AG08396 (cell line): ENCODE measurements at regions not wholly inside any gene's neighbourhood (a gene's known extent, or its start where the extent isn't known, plus 50 kb on each side); places are given as distances from the start of the nearest gene placed in this dataset.

Experiments
- DNase-seq: peaks from one replicate; pipeline ENCODE4 v3.0.0; 2012; ENCODE audit warnings: low spot score, mixed read lengths

DNA sequence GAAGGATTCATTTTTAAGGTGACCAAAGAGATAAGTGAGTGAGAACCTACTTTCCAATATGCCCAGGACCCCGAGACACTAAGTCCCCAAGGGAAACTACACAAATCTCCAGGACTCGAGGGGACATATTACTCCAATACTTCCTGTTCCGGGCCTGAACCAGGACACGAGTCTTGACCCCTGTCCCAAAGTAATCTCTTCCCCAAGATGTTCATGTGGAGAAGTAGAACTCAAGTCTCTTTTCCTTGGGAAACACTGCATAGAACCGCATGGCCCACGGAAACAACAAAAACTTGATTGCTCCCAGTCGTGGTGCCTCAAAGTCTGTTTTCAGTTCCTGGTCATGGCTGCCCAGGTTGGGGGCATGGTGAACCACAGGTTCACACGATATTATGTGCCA is 87.2 kb upstream of the ZEB2 start:
- no peak for DNase-seq

DNA sequence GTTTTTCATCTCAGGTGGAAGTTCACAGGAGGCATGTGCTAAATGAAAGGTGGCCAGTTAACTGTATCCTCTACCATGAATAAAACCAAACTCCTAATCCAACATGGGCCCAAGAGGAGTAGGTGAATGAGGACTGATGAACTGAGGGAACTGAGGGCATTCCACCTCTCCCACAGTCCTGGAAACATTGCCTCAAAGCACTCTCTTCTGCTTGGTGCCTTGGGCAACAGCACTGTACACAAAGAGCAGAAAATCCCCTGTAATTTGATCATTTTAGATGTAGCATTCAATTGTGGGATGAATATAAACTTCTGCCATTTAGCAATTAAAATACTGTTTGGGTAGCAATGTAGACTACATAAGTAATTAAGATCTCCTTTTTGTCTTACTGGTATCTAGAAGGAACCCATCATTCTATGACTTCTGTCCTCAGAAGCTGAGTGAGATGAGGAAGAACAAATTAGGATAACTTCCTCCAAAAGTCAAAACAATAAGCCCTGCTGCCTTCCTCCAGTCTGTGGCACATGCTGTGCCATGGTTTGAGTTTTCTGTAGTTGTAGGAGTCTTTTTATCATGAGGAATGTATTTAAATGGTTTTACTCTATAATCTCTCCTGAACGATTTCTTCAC is 86.7 kb upstream of the ZEB2 start:
- DNase-seq: no peak

DNA sequence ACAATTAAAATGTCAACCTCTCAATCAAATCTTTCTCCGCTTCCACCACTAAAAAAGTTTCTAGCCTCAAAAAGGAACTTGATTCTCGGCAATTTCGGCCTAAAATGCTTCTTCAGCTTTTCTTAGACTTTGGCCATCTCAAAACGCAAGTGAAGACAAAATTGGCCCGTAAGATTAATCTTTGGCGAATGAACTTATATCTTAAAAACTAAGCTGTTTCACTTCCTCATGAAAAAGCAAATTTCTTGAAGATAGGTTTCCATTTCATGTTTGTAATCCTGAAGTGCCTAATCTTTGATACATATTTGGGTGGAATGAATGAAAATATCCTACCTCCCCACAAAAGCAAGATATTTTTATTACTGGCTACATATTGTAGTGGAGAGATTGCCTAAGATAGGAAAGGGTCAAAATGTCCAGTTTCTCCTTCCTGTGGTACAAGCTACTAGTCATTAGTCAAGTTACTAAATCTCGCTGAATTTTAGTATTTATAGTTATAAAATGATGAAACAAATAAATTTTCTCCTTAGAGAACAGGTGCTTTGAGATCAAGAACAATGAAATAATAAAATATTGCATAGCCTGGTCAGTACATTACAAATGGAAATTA is 85.4 kb upstream of the ZEB2 start:
- DNase-seq: no peak

DNA sequence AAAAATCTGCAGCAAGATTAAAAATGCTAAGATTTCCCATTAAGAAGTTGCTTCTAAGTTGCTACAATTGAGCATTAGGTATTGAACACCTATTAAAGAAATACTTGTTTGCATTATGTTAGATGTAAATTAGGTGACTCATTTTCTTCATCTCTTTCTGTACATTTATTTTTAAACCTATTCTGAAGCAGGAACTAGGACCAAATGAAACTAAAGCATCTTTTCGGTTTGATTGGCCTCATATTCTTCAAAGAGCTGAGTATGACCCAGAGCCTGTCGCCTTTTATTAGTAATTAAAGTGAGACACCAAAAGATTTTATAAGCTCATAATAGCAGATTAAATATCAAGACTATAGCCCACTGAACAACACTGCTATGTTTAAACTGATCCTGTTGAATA is 83.4 kb upstream of the ZEB2 start:
- DNase-seq: no peak

DNA sequence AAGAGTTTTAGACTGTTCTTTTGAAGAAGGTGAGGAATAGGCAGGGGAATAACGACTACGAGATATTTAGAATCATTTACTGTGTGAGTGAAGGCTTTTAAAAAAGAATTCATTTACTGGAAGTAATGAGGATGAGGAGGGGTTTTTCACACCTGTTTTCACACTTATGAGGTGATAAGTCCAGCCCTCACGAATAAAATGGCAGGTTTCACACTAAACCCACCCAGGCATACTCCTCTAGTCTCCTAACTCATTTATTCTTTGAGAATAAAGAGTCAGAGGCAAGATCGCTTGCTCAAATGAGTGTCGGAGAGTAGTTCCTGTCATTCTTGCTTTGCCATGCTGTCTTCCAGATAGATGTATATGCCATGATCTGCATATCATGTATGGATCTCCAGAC is 79.0 kb upstream of the ZEB2 start:
- DNase-seq: no peak

DNA sequence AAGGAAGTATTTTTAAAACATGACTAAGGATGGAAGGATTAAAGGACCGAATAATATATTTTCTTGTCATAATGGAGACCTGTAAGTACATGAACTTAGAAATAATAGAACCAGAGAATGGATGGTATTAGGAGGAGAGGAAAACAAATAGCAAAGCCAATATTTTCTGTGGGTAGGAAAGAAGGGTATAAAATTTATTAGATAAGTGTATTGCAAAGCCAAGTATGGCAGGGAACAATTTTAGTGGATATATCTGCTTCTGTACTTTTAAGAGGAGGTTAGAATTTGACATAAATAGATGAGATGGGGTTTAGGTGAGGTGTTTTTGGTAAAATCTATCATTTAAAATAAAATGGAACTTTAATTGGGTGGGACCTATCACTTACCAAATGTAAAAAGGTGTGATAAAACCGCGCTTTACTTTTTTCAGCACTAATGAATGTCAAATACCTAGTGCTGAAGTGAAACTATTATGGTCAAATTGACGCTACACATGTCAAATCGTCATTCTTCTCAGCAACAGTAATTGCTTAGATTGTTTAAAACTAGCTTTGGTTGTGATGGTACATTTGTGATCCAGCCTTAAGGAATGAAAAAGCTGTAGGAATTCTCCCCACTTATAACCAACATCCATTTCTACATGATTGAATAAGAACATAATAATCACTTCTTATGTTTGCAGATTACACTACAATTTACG is 78.1 kb upstream of the ZEB2 start:
- no peak for DNase-seq

DNA sequence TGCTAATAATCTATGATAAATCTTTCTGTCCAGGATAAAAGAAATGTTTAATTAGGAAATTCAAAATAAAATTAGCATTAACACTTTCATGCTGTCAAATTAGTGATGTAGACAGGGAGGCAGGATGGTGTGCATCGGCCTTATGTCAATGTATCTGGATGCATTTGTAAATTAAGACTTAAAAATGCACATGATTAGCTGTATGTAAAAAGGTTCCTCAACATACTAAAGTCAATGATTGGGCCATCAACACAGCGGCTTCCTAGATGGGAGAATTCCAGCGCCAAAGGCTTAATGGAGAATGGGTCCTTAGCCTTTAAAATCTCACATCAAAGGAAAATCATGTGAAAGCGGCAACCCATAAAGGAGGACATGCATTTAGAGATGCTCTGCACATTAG is 77.5 kb upstream of the ZEB2 start:
- DNase-seq: no peak

DNA sequence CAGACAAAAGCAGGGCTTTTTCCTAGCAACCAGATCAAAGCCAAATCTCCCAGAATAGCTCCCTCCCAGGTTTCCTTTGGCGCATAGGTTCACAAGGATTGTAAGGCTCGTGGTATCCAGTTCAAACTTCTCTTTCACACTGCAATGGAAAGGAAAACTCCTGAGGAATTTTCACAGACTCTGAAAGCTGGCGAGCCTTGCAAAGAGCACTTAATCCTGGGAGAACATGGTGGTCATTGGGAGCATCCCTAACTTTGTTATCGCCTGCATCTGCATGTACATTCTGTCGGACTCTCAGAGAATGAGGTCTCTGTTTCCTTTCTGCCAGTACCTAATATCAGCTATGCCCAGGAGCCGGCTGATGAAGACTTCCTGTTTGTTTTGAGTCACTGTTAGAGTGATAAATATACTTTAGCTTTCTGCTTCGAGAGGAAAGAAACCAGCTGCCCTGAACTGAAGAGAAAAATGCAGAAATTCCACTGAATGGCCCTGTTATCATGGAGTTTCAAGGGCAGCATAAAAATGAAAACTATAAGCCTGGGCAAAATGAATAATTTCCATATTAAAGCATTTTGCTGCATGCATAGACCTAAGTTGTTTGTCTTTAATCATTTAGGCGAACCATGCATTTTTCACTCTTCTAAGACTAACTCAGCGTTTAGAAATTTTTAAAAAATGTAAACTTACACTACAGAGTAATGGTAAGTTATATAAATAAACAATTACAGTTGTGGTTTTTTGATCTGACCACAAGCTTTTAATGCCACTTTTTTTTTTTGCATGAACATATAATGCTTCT is 76.4 kb upstream of the ZEB2 start:
- peak; percentile 23 for DNase-seq

DNA sequence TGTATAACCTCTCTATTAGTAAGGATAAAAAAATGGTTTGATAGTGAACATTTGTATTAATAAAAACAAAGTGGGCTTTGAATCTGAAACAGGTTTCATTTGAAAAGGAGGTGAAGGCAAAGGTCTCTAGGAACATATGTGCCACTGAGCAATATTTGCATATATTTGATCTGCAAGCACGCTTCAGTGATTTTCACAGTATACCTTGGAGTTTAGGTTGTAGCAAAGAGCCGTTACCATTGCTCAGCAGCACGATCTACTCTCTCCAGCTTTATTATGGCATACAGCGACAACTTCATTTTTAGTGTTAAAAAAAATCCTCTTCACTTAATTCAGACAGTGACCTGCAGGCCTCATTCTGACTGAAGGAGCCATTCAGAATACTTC is 75.8 kb upstream of the ZEB2 start:
- no peak for DNase-seq

DNA sequence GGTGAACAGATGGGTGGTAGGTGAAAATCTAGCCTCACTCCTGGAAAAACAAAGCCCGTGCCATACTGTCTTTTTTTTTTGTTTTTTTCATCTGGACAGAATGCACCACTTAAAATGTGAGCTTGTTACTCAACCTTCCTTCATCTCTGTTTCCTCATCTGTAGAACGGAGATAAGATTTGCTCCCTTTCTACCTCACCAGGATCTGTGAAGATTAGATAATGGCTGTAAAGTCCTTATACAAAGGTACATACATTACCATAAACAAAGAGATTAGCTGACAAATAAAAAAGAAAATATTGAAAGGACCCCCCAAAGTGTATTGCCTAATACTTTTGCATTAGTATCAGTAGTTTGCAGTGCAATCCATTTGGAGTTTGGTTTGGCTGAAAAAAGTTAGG is 75.4 kb upstream of the ZEB2 start:
- no peak for DNase-seq

DNA sequence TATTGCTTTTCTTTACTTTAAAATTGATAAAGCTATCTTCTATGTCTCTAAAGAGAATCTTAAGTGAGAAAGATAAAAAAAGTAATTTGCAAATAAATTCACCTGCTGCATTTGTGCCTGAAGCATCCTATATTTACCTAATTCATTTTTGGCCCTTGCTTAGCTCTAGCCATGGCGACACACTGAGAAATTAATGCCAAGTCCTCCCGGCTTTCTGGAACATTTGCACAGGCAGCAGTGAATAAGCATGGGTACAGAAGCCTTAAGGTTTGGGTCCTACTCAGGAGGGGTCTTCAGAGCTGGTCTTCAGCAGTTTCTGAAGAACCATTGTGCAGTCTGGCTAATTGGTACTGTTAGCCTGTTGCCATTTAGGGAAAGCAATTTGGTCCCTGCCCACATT is 73.9 kb upstream of the ZEB2 start:
- no peak for DNase-seq

DNA sequence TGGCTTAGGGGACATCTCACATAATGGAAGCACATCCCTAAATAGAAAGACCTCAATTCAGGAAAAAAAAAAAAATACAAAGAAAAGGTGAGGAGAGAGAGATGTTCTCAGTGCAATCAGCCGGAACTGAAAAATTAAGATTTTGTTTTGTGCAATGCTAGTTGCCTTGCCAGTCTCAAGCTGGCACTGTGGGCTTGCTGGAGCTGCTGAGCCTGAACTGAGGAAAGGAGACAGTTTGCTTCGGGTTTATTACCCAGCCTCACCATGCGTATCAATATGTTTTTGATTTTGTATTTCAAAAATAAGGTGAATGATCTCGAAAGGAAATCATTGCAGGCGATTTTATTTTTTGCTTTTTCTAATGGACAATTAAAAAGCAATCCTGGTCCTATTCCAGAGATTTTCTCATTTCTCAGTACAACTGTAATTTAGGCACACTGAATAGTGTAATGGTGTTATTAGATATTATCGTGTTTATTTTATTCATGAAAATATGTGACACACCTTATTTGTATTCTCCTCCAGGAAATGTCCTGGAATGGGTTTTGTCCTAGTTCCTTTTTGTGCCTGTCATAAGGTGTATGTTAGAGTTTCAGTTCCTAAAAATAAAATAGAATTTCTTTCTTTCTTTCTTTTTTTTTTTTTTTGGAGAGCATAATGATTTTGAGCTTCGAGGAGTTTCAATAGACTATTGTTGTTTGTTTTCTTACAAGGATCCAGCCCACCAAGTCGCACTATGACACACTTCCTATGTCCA is 72.8 kb upstream of the ZEB2 start:
- DNase-seq: no peak

DNA sequence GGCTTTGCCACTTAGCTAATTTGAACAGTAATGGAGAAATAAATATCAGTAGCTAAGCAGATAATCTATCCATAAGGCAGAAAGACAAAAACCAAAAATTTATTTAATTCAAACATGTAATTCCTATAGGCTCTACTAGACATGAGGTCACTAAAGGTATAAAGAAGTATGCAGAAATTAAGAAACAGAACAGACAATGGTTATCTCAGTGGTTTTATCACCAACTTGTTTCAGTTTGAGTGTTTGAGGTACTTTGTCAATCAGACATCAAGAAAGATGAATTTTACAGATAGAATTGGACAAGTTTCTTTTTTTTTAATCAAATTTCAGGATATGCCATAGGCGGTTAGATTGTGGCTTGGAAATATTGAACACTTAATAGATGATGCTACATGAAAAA is 67.4 kb upstream of the ZEB2 start:
- no peak for DNase-seq

DNA sequence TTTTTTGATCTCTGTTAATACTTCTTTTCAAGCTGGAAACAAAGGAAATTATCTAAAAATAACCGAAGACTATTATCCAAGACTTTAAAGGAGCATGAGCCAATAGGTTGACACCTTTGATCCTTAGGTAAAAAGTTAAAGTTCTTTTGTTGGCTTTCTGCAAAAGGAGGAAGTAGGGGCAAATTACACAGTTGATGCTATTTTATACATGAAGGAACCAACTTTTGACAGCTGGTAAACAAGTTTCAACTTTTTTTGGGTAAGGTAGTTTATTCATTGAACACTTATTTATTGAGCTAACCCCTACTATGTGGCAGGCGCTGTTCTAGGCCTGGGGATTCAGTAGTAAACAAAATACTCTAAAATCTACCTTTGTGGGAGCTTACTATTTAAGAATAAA is 66.6 kb upstream of the ZEB2 start:
- DNase-seq: no peak

DNA sequence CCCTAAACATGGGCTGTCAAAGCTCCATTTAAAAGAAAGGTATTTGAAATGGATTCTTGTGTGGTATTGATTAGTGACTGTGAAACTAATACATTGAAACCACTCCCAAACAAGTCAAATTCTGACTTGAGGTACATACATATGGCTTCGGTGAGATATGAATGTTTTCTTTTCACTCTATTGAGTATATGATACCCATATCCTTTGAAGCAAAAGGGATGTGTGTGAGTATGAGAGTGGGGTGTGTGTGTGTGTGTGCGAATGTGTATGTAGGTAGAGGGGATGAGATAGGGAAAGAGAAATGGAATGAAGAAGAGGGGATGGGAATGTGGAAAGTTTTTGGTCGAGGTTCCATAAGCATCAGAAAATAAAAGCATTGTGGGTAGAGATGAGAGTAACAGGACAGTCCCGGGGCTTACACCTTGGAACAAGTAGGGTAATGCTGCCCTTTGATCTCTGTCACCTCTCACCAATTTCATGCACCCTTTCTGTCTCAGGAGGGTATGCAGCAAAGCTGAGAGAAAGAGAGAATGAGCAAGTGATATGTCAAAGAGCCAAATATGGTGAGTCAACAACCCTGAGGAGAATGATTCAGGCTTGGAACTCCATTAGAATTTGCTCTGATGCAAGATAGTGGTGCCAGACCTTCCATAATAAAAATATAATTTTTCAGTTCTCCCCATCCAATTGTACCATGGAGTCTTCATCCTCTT is 64.0 kb upstream of the ZEB2 start:
- peak; percentile 61 for DNase-seq

DNA sequence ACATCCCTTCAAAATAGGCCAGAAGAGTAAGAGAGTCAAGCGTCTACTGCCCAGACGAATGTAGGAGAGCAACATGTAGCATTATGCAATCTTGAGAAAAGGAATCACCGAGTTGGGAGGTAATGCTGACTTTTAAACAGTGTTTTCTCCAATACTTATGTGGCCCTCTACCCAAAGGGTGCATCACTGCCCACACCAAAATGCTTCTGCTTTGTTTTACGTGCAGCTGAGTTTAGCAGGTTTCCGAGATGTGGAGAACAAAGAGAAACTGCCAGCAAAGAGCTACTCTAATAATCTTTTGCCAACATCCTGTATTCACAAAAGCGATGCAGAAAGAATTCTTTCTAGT is 63.4 kb upstream of the ZEB2 start:
- DNase-seq: no peak

DNA sequence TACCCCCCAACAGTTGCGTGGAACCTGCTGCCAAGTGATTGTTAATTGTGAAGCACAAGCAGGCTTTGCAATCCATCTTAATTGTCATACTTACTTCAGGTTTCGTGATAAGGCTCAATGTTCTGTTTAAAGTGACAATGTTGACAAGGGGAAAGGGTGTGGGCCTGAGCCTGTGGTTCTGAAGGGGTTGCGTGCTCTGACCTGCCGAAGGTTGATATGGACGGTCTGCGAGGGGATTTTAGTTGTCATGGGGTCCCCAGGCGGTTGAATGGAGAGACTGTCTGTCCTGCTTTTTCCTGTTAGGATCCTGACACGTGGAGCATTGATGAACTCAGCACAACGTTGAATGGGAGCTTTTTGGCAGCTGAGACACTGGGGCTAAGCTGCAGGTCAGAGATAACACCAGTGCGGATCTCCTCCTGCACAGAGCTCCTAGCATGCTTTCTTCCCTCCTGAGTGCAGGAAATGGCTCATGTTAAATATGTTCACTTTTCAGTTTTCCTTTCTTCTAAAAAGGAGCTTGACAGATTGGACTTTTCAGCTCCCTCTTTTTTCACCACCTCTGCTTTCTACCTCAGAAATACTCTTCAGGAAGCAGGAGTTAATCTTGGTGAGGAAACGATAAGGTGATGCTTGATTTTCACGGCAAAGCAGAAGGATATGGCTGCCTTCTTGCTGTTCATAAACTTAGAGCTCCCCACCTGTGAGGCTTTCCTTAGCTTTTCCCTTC is 62.9 kb upstream of the ZEB2 start:
- DNase-seq: no peak

DNA sequence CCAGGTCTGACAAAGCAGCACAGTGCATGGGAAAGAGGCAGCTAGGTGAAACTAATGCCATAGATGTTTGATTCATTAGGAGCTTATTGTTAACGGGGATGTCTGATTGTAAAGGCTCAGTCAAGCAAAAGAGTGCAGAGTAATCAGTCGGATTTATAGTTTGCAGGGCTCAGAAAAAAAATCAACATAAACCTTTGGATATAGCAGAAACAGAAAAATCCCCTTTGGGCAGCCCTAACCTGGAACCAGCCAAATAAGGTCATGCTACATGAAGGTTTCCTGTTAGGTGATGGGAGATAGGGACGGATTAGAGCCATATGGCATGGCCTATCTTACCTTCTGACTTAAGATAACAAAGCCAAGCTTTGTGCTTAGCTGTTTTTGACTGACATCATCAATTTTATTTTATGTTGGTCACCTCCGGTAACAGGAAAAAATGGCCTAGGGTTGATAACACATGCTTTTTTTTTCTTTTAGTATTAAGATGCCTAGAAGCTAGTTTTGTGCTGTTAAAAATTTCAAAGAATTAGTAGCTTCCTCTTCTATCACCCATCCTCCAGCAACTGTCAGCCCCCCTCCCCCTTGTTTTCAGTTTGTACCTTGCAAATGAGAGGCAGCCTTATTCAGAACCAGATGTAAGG is 60.7 kb upstream of the ZEB2 start:
- no peak for DNase-seq

DNA sequence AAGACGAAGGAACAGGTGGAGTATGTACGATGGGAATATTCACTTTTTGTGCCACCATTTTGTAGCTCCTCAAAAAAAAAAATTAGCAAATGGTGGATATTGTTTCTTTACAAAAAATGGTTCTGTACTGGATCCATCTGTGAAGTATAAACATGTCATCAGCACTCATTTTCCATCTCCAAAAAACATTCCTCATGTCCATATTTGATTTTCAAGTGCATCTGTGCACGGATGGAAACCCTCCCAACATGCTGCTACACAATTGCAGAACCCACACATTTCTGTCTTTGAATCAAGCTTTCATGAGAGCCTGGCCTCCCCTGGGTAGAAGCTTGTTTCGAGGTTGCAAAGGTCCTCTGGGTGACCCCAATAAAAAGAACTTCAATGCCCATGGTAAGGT is 59.6 kb upstream of the ZEB2 start:
- no peak for DNase-seq

DNA sequence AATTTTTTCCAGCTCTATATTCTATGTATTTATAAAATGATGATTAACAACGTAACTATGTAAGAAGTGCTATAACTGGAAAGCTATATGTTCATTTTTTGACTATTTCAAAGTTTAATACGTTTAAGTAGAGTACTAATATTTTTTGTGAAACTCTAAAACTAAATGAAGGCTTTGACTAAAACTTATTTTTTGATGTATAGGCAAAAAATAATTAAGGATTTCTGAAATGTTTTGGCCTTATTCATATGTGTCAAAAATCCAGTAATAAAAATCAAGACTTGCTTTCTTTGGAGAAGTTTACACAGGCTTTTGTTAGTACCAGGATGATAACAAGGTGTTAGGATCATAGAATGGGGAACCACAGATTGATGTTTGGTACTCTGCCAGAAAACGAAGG is 58.2 kb upstream of the ZEB2 start:
- no peak for DNase-seq

DNA sequence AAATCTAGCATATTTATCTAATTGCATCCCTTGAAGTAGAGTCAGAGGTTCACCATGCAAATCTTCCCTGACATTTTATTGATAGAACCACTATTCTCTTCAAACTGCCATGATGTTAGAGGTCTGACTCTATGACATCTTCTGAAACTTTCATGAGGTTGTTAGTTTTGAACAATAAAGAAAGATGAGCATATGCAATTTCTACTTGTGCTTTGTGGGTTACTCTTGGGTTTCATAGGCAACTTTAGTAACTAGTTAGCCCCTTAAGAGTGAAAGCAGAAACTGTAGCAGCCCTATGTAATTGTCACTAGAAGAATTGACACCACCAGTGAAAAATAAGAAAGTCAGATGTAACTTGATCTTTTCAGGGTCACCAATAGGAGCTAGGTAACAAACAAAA is 53.1 kb upstream of the ZEB2 start:
- DNase-seq: no peak
